HEK293T (cell line): ENCODE measurements at regions not wholly inside any gene's neighbourhood (a gene's known extent, or its start where the extent isn't known, plus 50 kb on each side); places are given as distances from the start of the nearest gene placed in this dataset.

ENCODE experiments used
- CTCF ChIA-PET: fragments of 350-600 bp; formaldehyde crosslinking; extraction: SDS; loops from one replicate; lab custom pipeline; 2021; ENCODE audit warnings: antibody characterized with exemption, inconsistent platforms; lab: Yijun Ruan, JAX
- POLR2A ChIA-PET: fragments of 350-600 bp; formaldehyde crosslinking; extraction: SDS; loops from one replicate; lab custom pipeline; 2020; ENCODE audit warnings: antibody characterized with exemption, inconsistent platforms; lab: Yijun Ruan, JAX
- DNase-seq: peaks from one replicate; pipeline ENCODE4 v3.0.0; 2012; ENCODE audit warnings: mixed read lengths; ENCODE audit errors: extremely low spot score
- ARNT ChIP-seq: fragments of 450-650 bp; IDR thresholded peaks from 2 replicates; pipeline ENCODE4 v1.6.1; 2017; ENCODE audit warnings: mild to moderate bottlenecking
- BHLHE40 ChIP-seq: fragments of 450-650 bp; IDR thresholded peaks from 2 replicates; pipeline ENCODE4 v1.6.1; 2016; ENCODE audit warnings: mild to moderate bottlenecking, moderate library complexity, borderline replicate concordance
- CTBP1 ChIP-seq: fragments of 450-650 bp; IDR thresholded peaks from 2 replicates; pipeline ENCODE4 v1.6.1; 2016; ENCODE audit warnings: borderline replicate concordance
- ELF4 ChIP-seq: fragments of 450-650 bp; IDR thresholded peaks from 2 replicates; pipeline ENCODE4 v1.6.1; 2017; ENCODE audit warnings: antibody characterized with exemption
- FOXA1 ChIP-seq: fragments of 450-650 bp; IDR thresholded peaks from 2 replicates; pipeline ENCODE4 v1.6.1; 2016; ENCODE audit warnings: mild to moderate bottlenecking
- FOXK2 ChIP-seq: fragments of 450-650 bp; IDR thresholded peaks from 2 replicates; pipeline ENCODE4 v1.6.1; 2016; ENCODE audit warnings: mild to moderate bottlenecking
- FOXM1 ChIP-seq: fragments of 450-650 bp; IDR thresholded peaks from 2 replicates; pipeline ENCODE4 v1.6.1; 2017; ENCODE audit warnings: mild to moderate bottlenecking, borderline replicate concordance
- HDGF ChIP-seq: fragments of 450-650 bp; IDR thresholded peaks from 2 replicates; pipeline ENCODE4 v1.6.1; 2017; ENCODE audit warnings: antibody characterized with exemption, borderline replicate concordance
- L3MBTL2 ChIP-seq: fragments of 450-650 bp; conservative IDR thresholded peaks from 2 replicates; pipeline ENCODE4 v1.6.1; 2016; ENCODE audit warnings: mild to moderate bottlenecking
- LEF1 ChIP-seq: fragments of 450-650 bp; IDR thresholded peaks from 2 replicates; pipeline ENCODE4 v1.6.1; 2017; ENCODE audit warnings: mild to moderate bottlenecking, borderline replicate concordance
- NFRKB ChIP-seq: fragments of 450-650 bp; IDR thresholded peaks from 2 replicates; pipeline ENCODE4 v1.6.1; 2016; ENCODE audit warnings: mild to moderate bottlenecking, moderate library complexity
- PKNOX1 ChIP-seq: fragments of 450-650 bp; IDR thresholded peaks from 2 replicates; pipeline ENCODE4 v1.6.1; 2016
- SP1 ChIP-seq: fragments of 450-650 bp; IDR thresholded peaks from 2 replicates; pipeline ENCODE4 v1.6.1; 2017
- SUZ12 ChIP-seq: fragments of 450-650 bp; IDR thresholded peaks from 2 replicates; pipeline ENCODE4 v1.6.1; 2016; ENCODE audit warnings: mild to moderate bottlenecking
- TARDBP ChIP-seq: fragments of 450-650 bp; IDR thresholded peaks from 2 replicates; pipeline ENCODE4 v1.6.1; 2016
- ZNF384 ChIP-seq: fragments of 450-650 bp; IDR thresholded peaks from 2 replicates; pipeline ENCODE4 v1.6.1; 2016

- ChIA-PET POLR2A (no interaction called here), CTCF (interaction anchor here (0.6 kb wide), 1 partner anchor 329 kb away, joined by 3 read pairs; no protein-coding TSS in a partner anchor)
- no peak for DNase-seq
- no peak for TF ChIP-seq ARNT
- TF ChIP-seq ELF4 = no peak
- TF ChIP-seq FOXA1 = no peak
- no peak for TF ChIP-seq NFRKB
- TF ChIP-seq TARDBP = no peak
Observed at GRCh38 chr1:170284016-170284415, 138.3 kb downstream of the NTMT2 start.

- CTCF ChIA-PET = interaction anchor here (0.6 kb wide), 1 partner anchor 329 kb away, joined by 3 read pairs; no protein-coding TSS in a partner anchor
- POLR2A ChIA-PET = no interaction called here
- TF ChIP-seq LEF1 (no peak), CTBP1 (no peak), BHLHE40 (no peak), NFRKB (no peak), L3MBTL2 (no peak), FOXK2 (no peak), FOXM1 (no peak), ZNF384 (no peak), ARNT (no peak)
- DNase-seq = no peak
Observed at GRCh38 chr1:170284512-170284911, 138.8 kb downstream of the NTMT2 start.

- CTCF ChIA-PET = no interaction called here
- POLR2A ChIA-PET = no interaction called here
- TF ChIP-seq FOXK2 (no peak), SP1 (no peak), FOXM1 (no peak), HDGF (no peak), FOXA1 (no peak), TARDBP (no peak), ARNT (no peak), ELF4 (no peak), ZNF384 (no peak), PKNOX1 (no peak), CTBP1 (no peak), BHLHE40 (no peak), SUZ12 (no peak), NFRKB (no peak), L3MBTL2 (no peak), LEF1 (no peak)
- no peak for DNase-seq
Observed at GRCh38 chr1:170284951-170285350, 139.2 kb downstream of the NTMT2 start.

- DNase-seq = no peak
- ChIA-PET POLR2A (no interaction called here), CTCF (no interaction called here)
- TF ChIP-seq PKNOX1 (no peak), LEF1 (no peak)
Observed at GRCh38 chr1:170288155-170288554, 142.4 kb downstream of the NTMT2 start.

GRCh38 chr1:170290276-170290675 lies 144.5 kb downstream of the NTMT2 start:
- POLR2A ChIA-PET = no interaction called here
- CTCF ChIA-PET = no interaction called here
- TF ChIP-seq TARDBP (no peak), HDGF (no peak), ARNT (no peak), ZNF384 (no peak), ELF4 (no peak), SP1 (no peak), FOXA1 (no peak), PKNOX1 (no peak), FOXM1 (no peak), SUZ12 (no peak), FOXK2 (no peak), CTBP1 (no peak), NFRKB (no peak), LEF1 (no peak), BHLHE40 (no peak), L3MBTL2 (no peak)
- DNase-seq = no peak

- ChIA-PET CTCF (no interaction called here), POLR2A (no interaction called here)
- no peak for TF ChIP-seq SUZ12
- TF ChIP-seq CTBP1 = no peak
- no peak for TF ChIP-seq ARNT
- no peak for TF ChIP-seq LEF1
- no peak for TF ChIP-seq NFRKB
- no peak for TF ChIP-seq FOXK2
- no peak for TF ChIP-seq PKNOX1
- no peak for TF ChIP-seq BHLHE40
- TF ChIP-seq HDGF = no peak
- no peak for TF ChIP-seq FOXM1
- no peak for TF ChIP-seq ELF4
- no peak for TF ChIP-seq TARDBP
- TF ChIP-seq L3MBTL2 = no peak
- TF ChIP-seq FOXA1 = no peak
- no peak for TF ChIP-seq SP1
- TF ChIP-seq ZNF384 = no peak
- DNase-seq = no peak
Observed at GRCh38 chr1:170290991-170291390, 145.2 kb downstream of the NTMT2 start.
